ENCODE measurements at regions not wholly inside any gene's neighbourhood (a gene's known extent, or its start where the extent isn't known, plus 50 kb on each side); places are given as distances from the start of the nearest gene placed in this dataset.

DNA sequence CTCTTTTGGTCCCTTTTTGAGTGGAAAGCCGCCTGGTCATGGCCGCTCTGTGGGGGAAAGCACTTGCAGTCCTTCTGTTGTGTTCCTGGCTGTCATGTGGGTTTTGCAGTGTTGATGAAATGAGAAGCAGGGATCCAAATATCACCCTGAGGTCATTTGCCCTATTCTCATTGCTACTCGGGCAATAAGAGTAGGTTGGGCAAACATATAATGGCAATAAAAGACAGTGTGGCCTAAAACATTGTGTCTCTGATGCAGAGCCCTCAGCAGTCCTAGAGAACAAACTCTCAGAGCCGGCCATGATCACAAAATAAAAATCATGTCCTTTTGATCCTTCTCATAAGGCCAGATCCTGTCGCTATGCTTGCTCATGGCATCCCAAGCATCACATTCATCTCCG, 361.1 kb upstream of the KLF4 start:
- TF ChIP-seq POLR2A (IDR thresholded peaks at IDR 0.05) (no peak), EP300 (IDR thresholded peaks at IDR 0.05) (no peak), POLR2AphosphoS5 (IDR thresholded peaks at IDR 0.05) (no peak)
- TF ChIP-seq, protein P1, sequence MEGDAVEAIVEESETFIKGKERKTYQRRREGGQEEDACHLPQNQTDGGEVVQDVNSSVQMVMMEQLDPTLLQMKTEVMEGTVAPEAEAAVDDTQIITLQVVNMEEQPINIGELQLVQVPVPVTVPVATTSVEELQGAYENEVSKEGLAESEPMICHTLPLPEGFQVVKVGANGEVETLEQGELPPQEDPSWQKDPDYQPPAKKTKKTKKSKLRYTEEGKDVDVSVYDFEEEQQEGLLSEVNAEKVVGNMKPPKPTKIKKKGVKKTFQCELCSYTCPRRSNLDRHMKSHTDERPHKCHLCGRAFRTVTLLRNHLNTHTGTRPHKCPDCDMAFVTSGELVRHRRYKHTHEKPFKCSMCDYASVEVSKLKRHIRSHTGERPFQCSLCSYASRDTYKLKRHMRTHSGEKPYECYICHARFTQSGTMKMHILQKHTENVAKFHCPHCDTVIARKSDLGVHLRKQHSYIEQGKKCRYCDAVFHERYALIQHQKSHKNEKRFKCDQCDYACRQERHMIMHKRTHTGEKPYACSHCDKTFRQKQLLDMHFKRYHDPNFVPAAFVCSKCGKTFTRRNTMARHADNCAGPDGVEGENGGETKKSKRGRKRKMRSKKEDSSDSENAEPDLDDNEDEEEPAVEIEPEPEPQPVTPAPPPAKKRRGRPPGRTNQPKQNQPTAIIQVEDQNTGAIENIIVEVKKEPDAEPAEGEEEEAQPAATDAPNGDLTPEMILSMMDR (IDR thresholded peaks at IDR 0.05), result no peak
